GM12891 (cell line): ENCODE measurements at regions not wholly inside any gene's neighbourhood (a gene's known extent, or its start where the extent isn't known, plus 50 kb on each side); places are given as distances from the start of the nearest gene placed in this dataset.

ENCODE experiments used
- PAX5 ChIP-seq: IDR thresholded peaks from 2 replicates; pipeline ENCODE4 v1.6.1; 2011; ENCODE audit warnings: low read length, moderate library complexity, mild to moderate bottlenecking; ENCODE audit not compliant: insufficient read depth, severe bottlenecking
- POLR2A ChIP-seq: IDR thresholded peaks from 2 replicates; pipeline ENCODE4 v1.6.1; 2011; ENCODE audit warnings: low read depth, low read length, control low read depth
- POLR2AphosphoS5 ChIP-seq: IDR thresholded peaks from 2 replicates; pipeline ENCODE4 v1.6.1; 2011; ENCODE audit warnings: low read depth, low read length, control low read depth
- TAF1 ChIP-seq: IDR thresholded peaks from 2 replicates; pipeline ENCODE4 v1.6.1; 2011; ENCODE audit warnings: low read depth, low read length, control low read depth

GRCh38 chr2:134152045-134153010, 101.5 kb upstream of the MGAT5 start:
- TF ChIP-seq POLR2A = no peak
- no peak for TF ChIP-seq POLR2AphosphoS5
- TF ChIP-seq TAF1 = no peak
- TF ChIP-seq PAX5 = no peak
